ENCODE measurements at regions not wholly inside any gene's neighbourhood (a gene's known extent, or its start where the extent isn't known, plus 50 kb on each side); places are given as distances from the start of the nearest gene placed in this dataset.

DNA sequence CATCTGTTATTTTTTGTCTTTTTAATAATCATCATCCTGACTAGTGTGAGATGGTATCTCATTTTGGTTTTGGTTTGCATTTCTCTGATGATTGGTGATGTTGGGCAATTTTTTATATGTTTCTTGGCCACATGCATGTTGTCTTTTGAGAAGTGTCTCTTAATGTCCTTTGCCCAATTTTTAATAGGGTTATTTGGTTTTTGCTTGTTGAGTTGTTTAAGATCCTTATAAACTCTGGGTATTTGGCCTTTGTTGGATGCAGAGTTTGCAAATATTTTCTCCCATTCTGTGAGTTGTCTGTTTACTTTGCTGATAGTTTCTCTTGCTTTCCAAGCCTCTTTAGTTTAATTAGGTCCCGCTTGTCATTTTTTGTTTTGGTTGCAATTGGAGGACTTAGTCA is 152.1 kb upstream of the MED14 start:
- no peaks in the 10 kb centered on the region for H3K36me3 ChIP-seq (ENCODE audit: insufficient read depth, low read length)
- H3K9me2 ChIP-seq (ENCODE audit: insufficient read depth, low read length): no peaks in the 10 kb centered on the region
- H3K9me3 ChIP-seq (ENCODE audit: low read length): no peaks in the 10 kb centered on the region
- H3K79me2 ChIP-seq (ENCODE audit: insufficient read depth, low read depth, low read length): no peaks in the 10 kb centered on the region
- no peak overlapping the region for H3K4me3 ChIP-seq (ENCODE audit: low read depth, low read length, poor library complexity, severe bottlenecking)
- H2AFZ ChIP-seq (ENCODE audit: low read length): no peak overlapping the region
- no peaks in the 10 kb centered on the region for H3K4me1 ChIP-seq (ENCODE audit: insufficient read depth, low read length, poor library complexity, severe bottlenecking)
- intact Hi-C loops (cut with micrococcal nuclease; ENCODE audit: unreplicated experiment): no loop called here
- no TSS peak for BruUV-seq (replicated peaks)
- TF ChIP-seq EZH2phosphoT487 (IDR thresholded peaks at IDR 0.05; ENCODE audit: borderline replicate concordance, low read depth, low read length): no peak
- TF ChIP-seq, protein P1, sequence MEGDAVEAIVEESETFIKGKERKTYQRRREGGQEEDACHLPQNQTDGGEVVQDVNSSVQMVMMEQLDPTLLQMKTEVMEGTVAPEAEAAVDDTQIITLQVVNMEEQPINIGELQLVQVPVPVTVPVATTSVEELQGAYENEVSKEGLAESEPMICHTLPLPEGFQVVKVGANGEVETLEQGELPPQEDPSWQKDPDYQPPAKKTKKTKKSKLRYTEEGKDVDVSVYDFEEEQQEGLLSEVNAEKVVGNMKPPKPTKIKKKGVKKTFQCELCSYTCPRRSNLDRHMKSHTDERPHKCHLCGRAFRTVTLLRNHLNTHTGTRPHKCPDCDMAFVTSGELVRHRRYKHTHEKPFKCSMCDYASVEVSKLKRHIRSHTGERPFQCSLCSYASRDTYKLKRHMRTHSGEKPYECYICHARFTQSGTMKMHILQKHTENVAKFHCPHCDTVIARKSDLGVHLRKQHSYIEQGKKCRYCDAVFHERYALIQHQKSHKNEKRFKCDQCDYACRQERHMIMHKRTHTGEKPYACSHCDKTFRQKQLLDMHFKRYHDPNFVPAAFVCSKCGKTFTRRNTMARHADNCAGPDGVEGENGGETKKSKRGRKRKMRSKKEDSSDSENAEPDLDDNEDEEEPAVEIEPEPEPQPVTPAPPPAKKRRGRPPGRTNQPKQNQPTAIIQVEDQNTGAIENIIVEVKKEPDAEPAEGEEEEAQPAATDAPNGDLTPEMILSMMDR (conservative IDR thresholded peaks at IDR 0.05; ENCODE audit: low read length): no peak
- no peak overlapping the region for H3K27ac ChIP-seq (ENCODE audit: low read depth, low read length, poor library complexity, severe bottlenecking)
- CTCF ChIA-PET (ENCODE audit: unreplicated experiment): no interaction called here
- no peak overlapping the region for H3K4me2 ChIP-seq (ENCODE audit: low read length)
- H4K20me1 ChIP-seq (ENCODE audit: insufficient read depth, low read length): no peaks in the 10 kb centered on the region
- no peak for DNase-seq (ENCODE audit: low spot score)
- POLR2A ChIA-PET: no interaction called here

DNA sequence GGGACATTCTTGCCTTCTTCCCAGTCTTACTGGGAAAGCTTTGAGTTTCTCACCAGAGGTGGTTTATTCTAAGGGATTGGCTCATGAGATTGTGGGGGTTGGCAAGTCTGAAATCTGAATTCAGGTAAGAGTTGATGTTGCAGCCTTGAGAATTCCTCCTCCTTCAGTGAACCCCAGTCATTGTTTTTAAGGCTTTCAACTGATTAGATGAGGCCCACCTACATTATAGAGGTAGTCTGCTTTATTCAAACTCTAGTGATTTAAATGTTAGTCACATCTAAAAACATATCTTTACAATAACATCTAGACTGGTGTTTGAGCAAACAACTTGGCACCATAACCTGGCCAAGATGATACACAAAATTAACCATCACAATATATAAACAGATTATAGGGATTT is 156.5 kb upstream of the MED14 start:
- Histone ChIP-seq H4K20me1 (ENCODE audit: insufficient read depth, low read length) (no peaks in the 10 kb centered on the region), H3K9me3 (ENCODE audit: low read length) (no peaks in the 10 kb centered on the region), H3K9me2 (ENCODE audit: insufficient read depth, low read length) (no peaks in the 10 kb centered on the region), H3K4me2 (ENCODE audit: low read length) (no peak overlapping the region), H3K4me1 (ENCODE audit: insufficient read depth, low read length, poor library complexity, severe bottlenecking) (no peaks in the 10 kb centered on the region), H3K4me3 (ENCODE audit: low read depth, low read length, poor library complexity, severe bottlenecking) (no peak overlapping the region), H2AFZ (ENCODE audit: low read length) (no peak overlapping the region), H3K79me2 (ENCODE audit: insufficient read depth, low read depth, low read length) (no peaks in the 10 kb centered on the region), H3K27ac (ENCODE audit: low read depth, low read length, poor library complexity, severe bottlenecking) (no peak overlapping the region), H3K36me3 (ENCODE audit: insufficient read depth, low read length) (no peaks in the 10 kb centered on the region)
- ChIA-PET CTCF (ENCODE audit: unreplicated experiment) (no interaction called here), POLR2A (no interaction called here)
- intact Hi-C loops (cut with micrococcal nuclease; ENCODE audit: unreplicated experiment): no loop called here
- no TSS peak for BruUV-seq (replicated peaks)
- DNase-seq (ENCODE audit: low spot score): no peak
- no peak for TF ChIP-seq EZH2phosphoT487 (IDR thresholded peaks at IDR 0.05; ENCODE audit: borderline replicate concordance, low read depth, low read length)
- TF ChIP-seq, protein P1 (conservative IDR thresholded peaks at IDR 0.05; ENCODE audit: low read length): no peak

DNA sequence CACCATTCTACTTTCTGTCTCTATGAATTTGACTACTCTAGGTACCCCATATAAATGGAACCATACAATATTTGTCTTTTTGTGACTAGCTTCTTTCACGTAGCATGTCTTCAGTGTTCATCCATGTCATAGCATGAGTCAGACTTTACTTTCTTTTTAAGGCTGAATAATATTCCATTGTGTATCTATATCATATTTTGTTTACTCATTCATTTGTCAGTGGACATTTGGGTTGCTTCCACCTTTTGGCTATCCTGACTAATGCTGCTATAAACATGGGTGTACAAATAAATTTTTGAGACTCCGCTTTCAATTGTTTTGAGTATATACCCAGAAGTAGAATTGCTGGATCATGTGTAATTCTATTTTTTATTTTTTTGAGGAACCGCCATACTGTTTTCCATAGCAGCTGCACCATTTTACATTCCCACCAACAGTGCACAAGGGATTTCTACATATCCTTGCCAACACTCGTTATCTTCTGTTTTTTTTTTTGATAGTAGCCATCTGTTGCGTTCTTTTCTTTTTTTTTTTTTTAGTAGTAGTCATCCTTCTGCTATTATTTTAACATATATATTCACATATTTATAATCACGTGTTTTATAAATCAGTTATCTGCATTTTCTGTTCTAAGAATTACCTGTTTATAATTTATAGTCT is 158.0 kb upstream of the MED14 start:
- H2AFZ ChIP-seq (ENCODE audit: low read length): no peak overlapping the region
- no peaks in the 10 kb centered on the region for H3K79me2 ChIP-seq (ENCODE audit: insufficient read depth, low read depth, low read length)
- H3K4me2 ChIP-seq (ENCODE audit: low read length): no peak overlapping the region
- no peaks in the 10 kb centered on the region for H3K9me3 ChIP-seq (ENCODE audit: low read length)
- H3K27ac ChIP-seq (ENCODE audit: low read depth, low read length, poor library complexity, severe bottlenecking): no peak overlapping the region
- intact Hi-C loops (cut with micrococcal nuclease; ENCODE audit: unreplicated experiment): no loop called here
- H3K36me3 ChIP-seq (ENCODE audit: insufficient read depth, low read length): no peaks in the 10 kb centered on the region
- BruUV-seq (replicated peaks): no TSS peak
- TF ChIP-seq, protein P1 (conservative IDR thresholded peaks at IDR 0.05; ENCODE audit: low read length): no peak
- no peak for TF ChIP-seq EZH2phosphoT487 (IDR thresholded peaks at IDR 0.05; ENCODE audit: borderline replicate concordance, low read depth, low read length)
- CTCF ChIA-PET (ENCODE audit: unreplicated experiment): no interaction called here
- POLR2A ChIA-PET: no interaction called here
- DNase-seq (ENCODE audit: low spot score): no peak
- no peak overlapping the region for H3K4me3 ChIP-seq (ENCODE audit: low read depth, low read length, poor library complexity, severe bottlenecking)
- no peaks in the 10 kb centered on the region for H3K4me1 ChIP-seq (ENCODE audit: insufficient read depth, low read length, poor library complexity, severe bottlenecking)
- no peaks in the 10 kb centered on the region for H4K20me1 ChIP-seq (ENCODE audit: insufficient read depth, low read length)
- no peaks in the 10 kb centered on the region for H3K9me2 ChIP-seq (ENCODE audit: insufficient read depth, low read length)

Measured in OCI-LY7 (cell line).